Ureter (tissue), 1 donor: ENCODE measurements at regions not wholly inside any gene's neighbourhood (a gene's known extent, or its start where the extent isn't known, plus 50 kb on each side); places are given as distances from the start of the nearest gene placed in this dataset.

ENCODE experiments used
- DNase-seq: peaks from one replicate; pipeline ENCODE4 v3.0.0-alpha.2; 2020; ENCODE audit warnings: low spot score
- donor health status: DM: yes; HTN: yes; CAD: no.

DNA sequence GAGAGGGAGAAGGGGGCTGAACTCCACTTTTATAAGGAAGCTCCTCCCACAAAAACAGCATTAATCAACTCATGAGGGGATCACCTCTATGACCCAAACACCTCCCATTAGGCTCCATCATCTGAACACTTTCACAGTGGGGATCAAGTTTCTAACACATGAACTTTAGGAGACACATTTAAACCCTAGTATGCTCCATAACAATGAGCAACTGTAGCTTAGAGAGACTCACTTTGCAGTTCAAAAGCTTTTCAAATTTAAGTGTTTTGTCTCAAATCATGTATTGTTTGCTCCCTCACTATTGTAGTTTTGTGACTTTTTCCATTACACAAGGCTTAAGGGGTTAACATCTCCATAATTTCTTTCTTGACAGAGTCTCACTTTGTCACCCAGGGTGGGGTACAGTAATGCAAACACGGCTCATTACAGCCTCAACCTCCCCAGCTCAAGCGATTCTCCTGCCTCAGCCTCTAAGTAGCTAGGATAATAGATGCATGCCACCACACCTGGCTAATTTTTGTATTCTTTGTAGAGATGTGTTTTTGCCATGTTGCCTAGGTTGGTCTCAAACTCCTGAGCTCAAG lies 352.7 kb upstream of the CDH20 start:
- no peak for DNase-seq

GRCh38 chr18:60981682-60982328 lies 351.4 kb upstream of the CDH20 start:
- no peak for DNase-seq

- no peak for DNase-seq
Observed at GRCh38 chr18:60982329-60982695, 350.9 kb upstream of the CDH20 start.

DNA sequence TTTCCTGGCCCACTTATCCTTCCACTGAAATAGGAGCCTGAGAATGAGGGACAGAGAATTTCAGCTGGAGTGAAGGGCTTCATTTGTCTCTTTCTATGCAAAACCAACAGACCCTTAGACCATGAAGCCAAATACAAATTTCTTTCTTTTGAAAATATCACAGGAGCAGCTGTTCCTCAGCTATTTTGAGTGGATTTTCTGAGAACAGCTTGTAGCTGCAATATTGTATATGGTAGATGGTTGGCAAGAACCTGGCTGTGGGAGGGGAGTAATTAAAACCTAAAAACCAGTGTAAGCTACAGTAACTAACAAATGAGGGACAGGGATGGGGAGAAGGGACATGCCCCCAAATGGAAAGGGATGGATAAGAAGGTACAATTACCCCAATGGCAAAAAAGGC lies 350.3 kb upstream of the CDH20 start:
- no peak for DNase-seq

DNA sequence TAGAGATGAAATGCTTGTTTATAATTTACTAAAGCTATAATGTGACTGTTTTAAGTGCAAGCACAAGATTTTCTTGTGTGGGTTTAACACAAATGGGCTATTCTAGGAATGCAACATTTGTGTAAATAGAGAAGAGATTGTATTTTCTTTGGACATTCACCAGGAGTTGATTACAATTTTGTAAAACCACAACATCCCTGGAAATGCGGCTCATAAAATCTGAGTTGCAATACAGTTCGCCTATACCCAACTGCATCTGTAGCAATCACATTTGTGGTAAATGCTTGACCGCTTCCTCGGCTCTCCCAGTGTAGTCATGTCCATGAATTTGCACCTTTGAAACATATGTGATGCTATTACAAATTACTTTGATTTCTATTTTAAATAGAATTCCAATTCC lies 348.7 kb upstream of the CDH20 start:
- no peak for DNase-seq

DNA sequence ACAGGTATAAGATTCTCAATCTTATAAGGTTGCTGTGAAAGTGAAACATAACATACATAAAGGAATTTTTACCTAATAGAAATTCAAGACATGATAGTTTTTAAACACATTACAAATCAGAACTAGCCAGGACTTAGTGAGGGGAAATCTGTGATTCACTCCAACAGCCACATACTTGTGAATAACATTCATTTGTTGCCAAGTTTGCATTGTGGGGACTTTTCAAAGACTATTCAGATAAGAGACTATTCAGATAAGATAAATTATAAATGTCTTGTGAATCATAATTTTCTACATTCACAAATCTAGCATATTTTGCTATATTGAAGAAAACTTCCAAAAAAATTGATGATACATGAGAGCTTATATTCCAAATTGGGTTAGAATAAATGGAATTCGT lies 345.3 kb upstream of the CDH20 start:
- DNase-seq: no peak

GRCh38 chr18:60996326-60996725 lies 336.9 kb upstream of the CDH20 start:
- no peak for DNase-seq

DNA sequence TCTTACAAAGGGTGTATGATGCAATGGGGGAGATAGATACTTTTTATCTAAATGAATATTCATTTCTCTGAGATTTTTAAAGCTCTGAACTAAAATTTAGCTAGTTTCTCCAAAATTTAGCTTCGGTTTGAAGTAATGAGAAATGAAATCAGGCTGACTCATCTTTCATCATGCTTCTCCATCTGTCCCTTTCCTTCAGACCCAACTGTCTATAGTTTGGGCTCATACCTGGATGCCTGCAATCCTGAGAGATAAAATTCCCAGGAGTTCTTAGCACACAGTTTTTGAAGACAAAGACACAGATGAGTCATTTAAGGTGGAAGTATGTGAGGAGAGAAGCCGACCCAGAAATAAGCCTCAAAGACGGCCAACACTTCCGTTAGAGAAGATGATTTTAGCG lies 336.4 kb upstream of the CDH20 start:
- DNase-seq: no peak

GRCh38 chr18:61001138-61001537 lies 332.1 kb upstream of the CDH20 start:
- DNase-seq: no peak

GRCh38 chr18:61006687-61007224 lies 326.5 kb upstream of the CDH20 start:
- no peak for DNase-seq

DNA sequence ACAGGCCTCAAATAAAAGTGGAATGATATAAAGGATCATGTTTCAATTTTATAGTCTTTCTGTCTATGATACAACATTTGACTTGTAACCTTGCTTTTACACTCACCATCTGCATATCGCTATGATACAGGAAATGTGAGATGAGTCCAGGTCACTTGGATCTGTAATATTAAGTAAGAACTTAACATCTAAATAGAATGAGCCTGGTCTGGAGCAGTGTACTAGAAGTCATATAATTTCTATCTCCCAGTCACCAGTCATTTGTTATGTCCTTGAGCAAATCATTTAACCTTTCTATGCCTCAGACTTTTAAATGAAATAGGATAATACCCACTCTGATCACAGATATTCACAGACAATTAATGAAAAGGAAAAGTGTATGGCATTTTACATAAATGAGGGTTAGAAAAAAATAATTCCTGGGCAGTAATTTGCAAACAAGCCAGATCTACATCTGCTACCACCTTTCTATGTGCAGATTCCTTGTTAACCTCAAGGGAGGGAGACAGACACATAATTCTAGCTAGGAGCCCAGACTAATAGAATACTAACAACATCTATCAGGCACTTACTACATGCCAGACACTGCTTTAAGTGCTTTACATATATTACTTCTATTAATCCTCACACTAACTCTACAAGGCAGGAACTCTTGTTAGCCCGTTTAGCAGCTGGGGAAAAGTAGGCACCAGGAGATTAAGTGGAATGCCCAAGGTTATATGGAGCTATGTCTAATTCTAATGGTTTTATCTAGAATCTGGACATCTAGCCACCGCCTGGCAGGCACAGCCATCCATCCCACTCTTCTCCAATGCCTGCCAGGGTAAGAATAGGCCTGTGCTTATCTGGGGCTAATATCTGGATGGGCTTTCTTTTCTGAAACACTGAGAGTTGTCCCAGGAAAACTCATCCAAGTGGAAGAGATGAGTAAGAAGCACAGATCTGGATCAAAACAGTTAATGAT lies 313.6 kb upstream of the CDH20 start:
- DNase-seq: no peak

GRCh38 chr18:61025596-61025995 lies 307.6 kb upstream of the CDH20 start:
- DNase-seq: no peak

DNA sequence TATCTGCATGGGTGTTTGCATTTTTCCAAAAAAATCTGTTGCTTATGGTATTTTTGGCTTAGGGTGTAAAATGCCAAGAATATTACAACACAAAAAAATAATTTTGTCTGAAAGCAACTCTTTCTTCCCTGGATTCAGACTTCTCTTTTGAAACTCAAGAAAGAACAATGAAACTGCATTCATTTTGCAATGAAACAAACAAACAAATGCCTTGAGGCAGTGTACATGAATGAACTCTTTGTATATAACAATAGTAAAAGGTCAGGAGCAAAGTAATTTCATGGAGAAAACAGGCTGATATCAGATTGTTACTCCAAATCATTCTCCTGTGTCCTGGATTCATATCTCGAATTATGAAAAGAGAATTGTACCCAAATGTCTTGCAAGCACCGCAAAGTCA lies 301.6 kb upstream of the CDH20 start:
- DNase-seq: no peak

GRCh38 chr18:61034580-61034979 lies 298.6 kb upstream of the CDH20 start:
- no peak for DNase-seq

DNA sequence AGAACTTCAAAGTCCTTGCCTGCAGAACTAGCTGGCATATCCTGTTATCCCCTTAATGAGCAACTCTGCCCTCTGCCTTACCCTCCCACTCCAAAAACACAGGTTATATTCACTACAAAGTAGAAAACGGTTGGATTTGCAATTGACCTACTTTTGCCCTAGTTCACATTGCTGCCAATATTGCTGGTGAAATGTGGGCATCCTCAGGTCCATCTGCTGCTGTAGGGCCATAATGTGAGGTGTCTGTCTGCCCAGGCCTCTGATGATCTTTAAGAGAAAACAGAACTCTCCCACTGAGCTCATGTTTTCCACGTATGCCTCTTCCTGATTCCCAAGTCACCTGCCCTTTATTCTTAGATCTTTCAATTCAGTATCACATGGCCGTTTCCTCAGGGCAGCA lies 294.0 kb upstream of the CDH20 start:
- DNase-seq: no peak

DNA sequence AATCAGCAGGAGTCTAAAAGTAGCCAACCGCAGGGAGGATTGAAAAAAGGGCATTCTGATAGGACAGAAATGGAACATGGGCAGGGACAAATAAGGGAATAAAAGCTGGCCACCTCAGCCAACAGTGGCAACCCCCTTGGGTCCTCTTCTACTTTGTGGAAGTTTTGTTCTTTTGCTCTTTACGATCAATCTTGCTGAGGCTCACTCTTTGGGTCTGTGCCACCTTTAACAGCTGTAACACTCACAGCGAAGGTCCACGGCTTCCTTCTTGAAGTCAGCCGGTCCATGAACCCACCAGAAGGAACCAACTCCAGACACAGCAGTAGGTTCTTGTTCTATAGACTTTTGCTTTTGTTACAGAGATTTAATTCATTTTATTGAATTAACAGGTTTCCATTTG lies 285.4 kb upstream of the CDH20 start:
- no peak for DNase-seq

GRCh38 chr18:61057443-61057842 lies 275.8 kb upstream of the CDH20 start:
- DNase-seq: no peak

DNA sequence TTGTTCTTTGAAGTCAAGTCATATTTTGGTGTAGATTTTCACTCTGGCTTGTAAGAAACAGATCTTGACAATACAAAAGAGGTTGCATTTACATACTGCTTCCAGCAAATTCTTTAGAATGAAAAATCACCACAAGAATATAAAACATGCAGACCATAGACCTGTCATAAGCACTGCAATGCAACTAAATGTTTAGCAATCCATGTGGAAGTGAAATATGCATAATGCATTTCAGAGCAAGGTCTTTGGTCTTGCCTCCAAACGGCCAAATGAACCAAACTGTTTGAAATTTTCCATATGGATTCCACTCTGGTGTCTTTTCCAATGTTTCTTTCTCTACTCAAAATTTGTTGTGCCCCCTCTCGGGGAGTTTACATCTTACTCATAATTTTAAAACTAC lies 271.0 kb upstream of the CDH20 start:
- DNase-seq: no peak

GRCh38 chr18:61064911-61065310 lies 268.3 kb upstream of the CDH20 start:
- no peak for DNase-seq

DNA sequence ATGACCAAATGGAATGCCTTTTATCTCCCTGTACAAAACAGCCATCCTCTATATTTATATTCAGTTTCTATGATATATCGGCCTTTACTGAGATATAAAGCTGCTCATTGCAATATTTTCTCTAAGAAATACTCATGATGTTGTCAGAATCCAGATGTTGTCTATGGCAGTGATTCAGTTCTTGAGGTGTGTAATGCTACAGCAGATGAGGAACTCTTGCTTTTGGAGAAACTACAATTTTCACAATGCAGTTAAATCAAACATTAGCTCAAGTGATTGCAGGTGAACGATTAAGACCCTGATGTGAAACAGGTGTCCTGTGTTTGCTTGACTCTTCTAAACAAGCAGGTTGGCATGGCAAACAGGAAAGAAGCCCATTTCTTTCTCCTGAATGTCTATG lies 256.2 kb upstream of the CDH20 start:
- DNase-seq: no peak

DNA sequence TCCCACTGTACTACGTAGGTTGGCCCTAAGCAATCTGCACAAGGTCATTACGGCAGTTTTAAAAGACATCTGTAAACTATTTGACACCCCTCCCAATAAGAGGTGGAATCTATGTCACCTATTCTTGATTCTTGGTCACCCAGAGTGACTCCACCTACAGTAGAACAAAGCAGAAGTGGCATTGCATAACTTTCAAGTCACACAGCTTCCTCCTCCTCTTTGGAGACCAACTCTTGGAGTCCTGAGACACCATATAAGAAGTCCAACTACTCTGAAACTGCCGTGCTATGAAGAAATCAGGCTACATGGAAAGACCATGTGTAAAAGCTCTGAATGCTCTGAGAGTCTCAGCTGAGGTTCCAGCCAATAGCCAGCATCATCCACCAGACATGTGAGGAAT lies 253.5 kb upstream of the CDH20 start:
- no peak for DNase-seq

DNA sequence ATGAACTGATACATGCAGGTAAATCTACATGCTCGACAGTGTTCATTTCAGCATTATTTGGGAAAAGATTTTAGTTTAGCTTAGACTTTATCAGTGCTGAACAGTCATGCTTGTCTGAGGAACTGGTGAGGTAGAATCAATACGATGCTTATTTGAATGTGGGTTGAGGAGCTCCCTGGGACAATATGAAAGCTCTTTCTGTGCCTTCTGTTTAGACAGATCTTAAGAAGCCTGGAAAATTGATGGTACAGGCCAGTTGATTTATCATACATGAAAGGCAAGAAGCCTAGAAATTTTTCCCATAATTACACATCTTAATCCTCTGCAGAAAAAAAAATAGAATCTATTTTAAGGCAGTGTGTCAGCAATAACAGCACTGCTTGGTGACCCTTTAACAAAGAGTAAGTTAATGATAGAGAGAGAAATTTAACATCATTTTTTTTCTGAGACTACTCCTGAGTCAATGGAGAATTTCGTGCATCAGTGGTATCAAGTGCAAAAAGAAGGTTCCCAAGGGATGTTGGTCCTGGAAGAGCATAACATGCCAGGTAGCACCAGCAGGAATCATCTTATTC lies 252.2 kb upstream of the CDH20 start:
- DNase-seq: no peak
